ENCODE measurements at regions not wholly inside any gene's neighbourhood (a gene's known extent, or its start where the extent isn't known, plus 50 kb on each side); places are given as distances from the start of the nearest gene placed in this dataset.

DNA sequence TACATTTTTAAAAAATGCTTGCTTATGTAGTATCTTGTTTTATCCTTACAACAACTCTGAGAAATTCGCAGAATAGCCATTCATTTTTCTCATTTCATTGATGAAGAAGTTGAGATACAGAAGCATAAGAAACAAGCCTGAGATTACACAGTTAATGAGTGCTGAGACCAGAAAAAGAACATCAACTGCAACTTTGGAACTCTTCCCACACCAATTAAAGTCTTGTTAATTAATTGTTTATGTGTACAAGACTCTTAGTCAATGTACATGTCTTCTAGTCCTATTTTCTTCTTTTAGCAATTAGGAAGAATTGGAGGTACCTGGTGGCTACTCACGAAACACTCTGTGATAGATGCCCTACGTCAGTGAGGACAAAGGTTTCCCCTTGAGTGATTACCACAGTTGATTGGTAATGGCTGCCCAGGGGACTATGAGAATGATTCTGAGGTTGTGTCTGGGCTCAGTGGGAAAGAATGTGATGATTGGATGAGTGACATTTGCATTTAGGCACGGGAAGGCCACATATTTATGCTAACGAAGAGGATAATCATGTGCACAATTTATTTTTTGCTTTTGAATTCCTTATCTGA is 187.4 kb upstream of the KCNK2 start:
- ChIA-PET CTCF (no interaction called here), POLR2A (no interaction called here)
- no peak for DNase-seq (ENCODE audit: low read depth, low spot score)
- H3K4me3 ChIP-seq (ENCODE audit: low read depth, low read length), result no peak overlapping the region
- TF ChIP-seq, protein P1, sequence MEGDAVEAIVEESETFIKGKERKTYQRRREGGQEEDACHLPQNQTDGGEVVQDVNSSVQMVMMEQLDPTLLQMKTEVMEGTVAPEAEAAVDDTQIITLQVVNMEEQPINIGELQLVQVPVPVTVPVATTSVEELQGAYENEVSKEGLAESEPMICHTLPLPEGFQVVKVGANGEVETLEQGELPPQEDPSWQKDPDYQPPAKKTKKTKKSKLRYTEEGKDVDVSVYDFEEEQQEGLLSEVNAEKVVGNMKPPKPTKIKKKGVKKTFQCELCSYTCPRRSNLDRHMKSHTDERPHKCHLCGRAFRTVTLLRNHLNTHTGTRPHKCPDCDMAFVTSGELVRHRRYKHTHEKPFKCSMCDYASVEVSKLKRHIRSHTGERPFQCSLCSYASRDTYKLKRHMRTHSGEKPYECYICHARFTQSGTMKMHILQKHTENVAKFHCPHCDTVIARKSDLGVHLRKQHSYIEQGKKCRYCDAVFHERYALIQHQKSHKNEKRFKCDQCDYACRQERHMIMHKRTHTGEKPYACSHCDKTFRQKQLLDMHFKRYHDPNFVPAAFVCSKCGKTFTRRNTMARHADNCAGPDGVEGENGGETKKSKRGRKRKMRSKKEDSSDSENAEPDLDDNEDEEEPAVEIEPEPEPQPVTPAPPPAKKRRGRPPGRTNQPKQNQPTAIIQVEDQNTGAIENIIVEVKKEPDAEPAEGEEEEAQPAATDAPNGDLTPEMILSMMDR (IDR thresholded peaks at IDR 0.05; ENCODE audit: insufficient read depth, low read length, missing control alignments), result no peak

- POLR2A ChIA-PET, result no interaction called here
- H3K4me3 ChIP-seq (ENCODE audit: low read depth, low read length), result no peak overlapping the region
- no peak for DNase-seq (ENCODE audit: low read depth, low spot score)
- CTCF ChIA-PET, result interaction anchor here (0.8 to 1.5 kb wide), 4 partner anchors 9 to 259 kb away, joined by 3 to 4 read pairs (median 3); no protein-coding TSS in a partner anchor
- TF ChIP-seq, protein P1 (IDR thresholded peaks at IDR 0.05; ENCODE audit: insufficient read depth, low read length, missing control alignments), result no peak
These were observed 185.6 kb upstream of the KCNK2 start for GRCh38 chr1:214896921-214897320.

- ChIA-PET CTCF (interaction anchor here (0.7 to 1.5 kb wide), 5 partner anchors 9 to 98 kb away, joined by 3 to 4 read pairs (median 3); no protein-coding TSS in a partner anchor), POLR2A (no interaction called here)
- no peak overlapping the region for H3K4me3 ChIP-seq (ENCODE audit: low read depth, low read length)
- TF ChIP-seq, protein P1 (IDR thresholded peaks at IDR 0.05; ENCODE audit: insufficient read depth, low read length, missing control alignments), result no peak
- DNase-seq (ENCODE audit: low read depth, low spot score), result no peak
These were observed 185.0 kb upstream of the KCNK2 start for GRCh38 chr1:214897581-214897980.

DNA sequence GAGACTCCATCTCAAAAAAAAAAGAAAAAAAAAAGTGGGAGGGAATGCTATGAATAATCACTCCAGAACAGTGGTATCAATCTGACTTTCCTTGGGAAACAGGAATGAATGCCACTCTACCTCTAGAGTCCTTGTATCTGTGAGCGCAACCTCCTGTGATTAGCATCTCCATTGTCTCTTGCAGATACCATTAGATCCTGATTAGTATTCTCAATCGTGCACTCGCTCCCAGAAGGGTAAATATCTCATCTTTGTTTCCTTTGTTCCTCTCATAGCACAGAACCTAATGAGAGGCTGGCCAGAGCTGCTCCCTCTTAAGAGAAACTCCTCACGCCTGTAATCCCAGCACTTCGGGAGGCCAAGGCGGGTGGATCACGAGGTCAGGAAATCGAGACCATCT is 184.4 kb upstream of the KCNK2 start:
- TF ChIP-seq, protein P1 (IDR thresholded peaks at IDR 0.05; ENCODE audit: insufficient read depth, low read length, missing control alignments), result no peak
- ChIA-PET CTCF (interaction anchor here (0.7 to 1.2 kb wide), 2 partner anchors 14 to 55 kb away, joined by 3 read pairs; no protein-coding TSS in a partner anchor), POLR2A (no interaction called here)
- no peak for DNase-seq (ENCODE audit: low read depth, low spot score)
- no peak overlapping the region for H3K4me3 ChIP-seq (ENCODE audit: low read depth, low read length)

DNA sequence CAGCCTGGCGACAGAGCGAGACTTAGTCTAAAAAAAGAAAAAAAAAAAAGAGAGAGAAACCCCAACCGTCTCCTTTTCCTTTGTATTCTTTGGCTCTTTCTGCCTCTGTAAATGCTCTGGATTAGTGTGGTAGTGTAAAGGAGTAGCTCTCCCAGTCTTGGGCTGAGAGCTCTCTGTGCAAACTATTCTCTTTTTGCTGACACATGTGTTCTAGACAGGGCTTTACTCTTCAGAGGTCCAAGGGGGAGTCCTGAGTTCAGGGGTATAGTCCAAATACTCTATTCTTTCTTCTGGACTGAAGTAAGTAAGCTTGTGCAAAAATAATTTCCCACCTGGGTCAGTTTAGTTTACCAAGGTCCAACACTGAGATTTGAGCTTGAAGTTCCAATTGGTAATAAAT is 183.8 kb upstream of the KCNK2 start:
- ChIA-PET CTCF (no interaction called here), POLR2A (no interaction called here)
- H3K4me3 ChIP-seq (ENCODE audit: low read depth, low read length), result no peak overlapping the region
- no peak for DNase-seq (ENCODE audit: low read depth, low spot score)
- TF ChIP-seq, protein P1 (IDR thresholded peaks at IDR 0.05; ENCODE audit: insufficient read depth, low read length, missing control alignments), result no peak

GRCh38 chr1:214899908-214900460 is 182.6 kb upstream of the KCNK2 start:
- DNase-seq (ENCODE audit: low read depth, low spot score), result peak; percentile 17
- H3K4me3 ChIP-seq (ENCODE audit: low read depth, low read length), result no peak overlapping the region
- CTCF ChIA-PET, result no interaction called here
- POLR2A ChIA-PET, result no interaction called here
- TF ChIP-seq, protein P1 (IDR thresholded peaks at IDR 0.05; ENCODE audit: insufficient read depth, low read length, missing control alignments), result no peak

Data from AG04449 (cell line).